PFSK-1 (cell line): ENCODE measurements at regions not wholly inside any gene's neighbourhood (a gene's known extent, or its start where the extent isn't known, plus 50 kb on each side); places are given as distances from the start of the nearest gene placed in this dataset.

Experiments used
- FOXP2 ChIP-seq: optimal IDR thresholded peaks from 2 replicates; pipeline ENCODE3; 2011; ENCODE audit warnings: borderline replicate concordance, control low read depth, inconsistent platforms; ENCODE audit not compliant: insufficient read depth; ENCODE audit errors: extremely low read length, extremely low read depth
- POLR2AphosphoS5 ChIP-seq: IDR thresholded peaks from 2 replicates; pipeline ENCODE4 v1.6.1; 2012; ENCODE audit warnings: low read depth, mild to moderate bottlenecking, control low read depth, low read length, moderate library complexity
- REST ChIP-seq, 2 experiments: IDR thresholded peaks; 2 replicates each; pipeline versions ENCODE4 v1.6.1 to v1.8.0; 2011 to 2012; ENCODE audit warnings: low read depth in 2 of 2, low read length in 2 of 2, control low read depth in 1 of 2, inconsistent platforms in 1 of 2, mild to moderate bottlenecking in 1 of 2, moderate library complexity in 1 of 2; ENCODE audit not compliant: insufficient read depth in 1 of 2
- SIN3A ChIP-seq: IDR thresholded peaks from 2 replicates; pipeline ENCODE4 v1.6.1; 2012; ENCODE audit warnings: mild to moderate bottlenecking, low read length, moderate library complexity, borderline replicate concordance; ENCODE audit not compliant: insufficient read depth
- TAF1 ChIP-seq: IDR thresholded peaks from 2 replicates; pipeline ENCODE4 v1.6.1; 2012; ENCODE audit warnings: low read length, control low read depth, borderline replicate concordance; ENCODE audit not compliant: insufficient read depth

- TF ChIP-seq FOXP2 (no peak), POLR2AphosphoS5 (no peak), TAF1 (no peak), SIN3A (no peak), REST (IDR thresholded peaks at IDR 0.05; ENCODE audit: insufficient read depth in 1 of 2, low read depth in 2 of 2, low read length in 2 of 2) (no peak)
Measured at GRCh38 chr1:187471555-187471954, 642.8 kb downstream of the PLA2G4A start.
